SK-N-SH (cell line): ENCODE measurements at regions not wholly inside any gene's neighbourhood (a gene's known extent, or its start where the extent isn't known, plus 50 kb on each side); places are given as distances from the start of the nearest gene placed in this dataset.

Source experiments
- CTCF ChIA-PET: fragments of 300-600, 350-600 bp; formaldehyde crosslinking; extraction: SDS; loops from one replicate; lab custom pipeline; 2021; lab: Yijun Ruan, JAX
- POLR2A ChIA-PET: fragments of 350-600 bp; sonication (Branson Sonifier 250); formaldehyde crosslinking; extraction: SDS; loops from one replicate; lab custom pipeline; 2020; ENCODE audit warnings: antibody characterized with exemption, inconsistent platforms; lab: Yijun Ruan, JAX
- DNase-seq: peaks from one replicate; pipeline ENCODE4 v3.0.0; 2012
- H2AFZ ChIP-seq: fragments of 200-600 bp; sonication (generic); 2 replicates; pipeline ENCODE4 v1.8.1; 2016; ENCODE audit warnings: antibody characterized with exemption, mild to moderate bottlenecking, low read depth
- H3F3A ChIP-seq: fragments of 200-600 bp; sonication (generic); replicated peaks from 2 replicates; pipeline ENCODE3; 2016; ENCODE audit warnings: antibody characterized with exemption, mild to moderate bottlenecking; ENCODE audit not compliant: insufficient read depth
- H3K27ac ChIP-seq, 2 experiments: fragments of 200-500 bp in 1 of 2; fragments of 200-600 bp in 1 of 2; sonication (Bioruptor generic) in 1 of 2; sonication (generic), shearing (Covaris generic) in 1 of 2; 2 replicates each; pipeline versions ENCODE4 v1.5.1 to v1.6.1; 2014 to 2016; ENCODE audit warnings: low read depth in 2 of 2, inconsistent platforms in 1 of 2, low read length in 1 of 2, mild to moderate bottlenecking in 1 of 2, mixed read lengths in 1 of 2
- H3K27me3 ChIP-seq: fragments of 200-600 bp; sonication (generic), shearing (Covaris generic); 2 replicates; pipeline ENCODE4 v1.6.1; 2016; ENCODE audit warnings: mixed run types; ENCODE audit not compliant: insufficient read depth
- H3K36me3 ChIP-seq, 2 experiments: fragments of 200-500 bp in 1 of 2; fragments of 200-600 bp in 1 of 2; sonication (Bioruptor generic) in 1 of 2; sonication (generic) in 1 of 2; replicated peaks in 1 of 2; 2 replicates each; pipeline versions ENCODE3 to v1.5.1; 2014 to 2016; ENCODE audit warnings: low read length in 1 of 2, mild to moderate bottlenecking in 1 of 2; ENCODE audit not compliant: insufficient read depth in 2 of 2, control insufficient read depth in 1 of 2
- H3K4me1 ChIP-seq, 2 experiments: fragments of 200-500 bp in 1 of 2; fragments of 200-600 bp in 1 of 2; sonication (Bioruptor generic) in 1 of 2; sonication (generic), shearing (Covaris generic) in 1 of 2; 2 replicates each; pipeline versions ENCODE4 v1.5.1 to v1.6.1; 2014 to 2016; ENCODE audit warnings: low read depth in 1 of 2, low read length in 1 of 2, mixed run types in 1 of 2; ENCODE audit not compliant: insufficient read depth in 2 of 2, control insufficient read depth in 1 of 2
- H3K4me2 ChIP-seq: fragments of 200-600 bp; sonication (generic), shearing (Covaris generic); 2 replicates; pipeline ENCODE4 v1.6.1; 2017; ENCODE audit warnings: mixed run types
- H3K4me3 ChIP-seq, 2 experiments: fragments of 200-500 bp in 1 of 2; fragments of 200-600 bp in 1 of 2; sonication (Bioruptor generic) in 1 of 2; sonication (generic), shearing (Covaris generic) in 1 of 2; 2 replicates each; pipeline versions ENCODE4 v1.5.1 to v1.8.1; 2014 to 2016; ENCODE audit warnings: low read depth in 2 of 2, inconsistent platforms in 1 of 2, low read length in 1 of 2, mild to moderate bottlenecking in 1 of 2, mixed read lengths in 1 of 2, moderate library complexity in 1 of 2
- H3K79me2 ChIP-seq: fragments of 200-600 bp; sonication (generic); 2 replicates; pipeline ENCODE4 v1.8.1; 2017; ENCODE audit warnings: mild to moderate bottlenecking; ENCODE audit not compliant: insufficient read depth
- H3K9ac ChIP-seq: fragments of 200-600 bp; sonication (generic); 2 replicates; pipeline ENCODE4 v1.6.1; 2017; ENCODE audit warnings: mixed run types
- H3K9me2 ChIP-seq: fragments of 200-600 bp; sonication (generic); 2 replicates; pipeline ENCODE4 v1.6.1; 2017; ENCODE audit warnings: mixed run types
- H3K9me3 ChIP-seq: fragments of 200-600 bp; sonication (generic); 2 replicates; pipeline ENCODE4 v1.6.1; 2017; ENCODE audit warnings: mixed run types, mild to moderate bottlenecking, moderate library complexity
- H4K20me1 ChIP-seq: fragments of 200-600 bp; sonication (generic); 2 replicates; pipeline ENCODE4 v1.6.1; 2017; ENCODE audit warnings: mild to moderate bottlenecking, mixed run types; ENCODE audit not compliant: insufficient read depth
- CHD2 ChIP-seq: fragments of 150-350 bp; IDR thresholded peaks from 2 replicates; pipeline ENCODE4 v1.6.1; 2018; ENCODE audit warnings: low read length; ENCODE audit not compliant: partially characterized antibody
- FOSL2 ChIP-seq: IDR thresholded peaks from 2 replicates; pipeline ENCODE4 v1.4.0; 2012; ENCODE audit warnings: low read depth, mild to moderate bottlenecking, moderate library complexity, borderline replicate concordance
- IRF3 ChIP-seq: fragments of 150-350 bp; IDR thresholded peaks from 2 replicates; pipeline ENCODE4 v1.6.1; 2016; ENCODE audit warnings: mild to moderate bottlenecking, low read depth, low read length
- JUND ChIP-seq: IDR thresholded peaks from 2 replicates; pipeline ENCODE4 v1.4.0; 2012
- MXI1 ChIP-seq: IDR thresholded peaks from 2 replicates; pipeline ENCODE4 v1.6.1; 2012; ENCODE audit warnings: mild to moderate bottlenecking, low read depth, low read length, improper control_type of control experiment
- NRF1 ChIP-seq: IDR thresholded peaks from 2 replicates; pipeline ENCODE4 v1.6.1; 2012; ENCODE audit warnings: low read depth, mild to moderate bottlenecking, low read length
- POLR2AphosphoS5 ChIP-seq: IDR thresholded peaks from 2 replicates; pipeline ENCODE4 v1.6.1; 2012; ENCODE audit warnings: low read depth, low read length
- RCOR1 ChIP-seq: fragments of 150-350 bp; IDR thresholded peaks from 2 replicates; pipeline ENCODE4 v1.6.1; 2017; ENCODE audit warnings: antibody characterized with exemption, low read length
- RFX5 ChIP-seq: IDR thresholded peaks from 2 replicates; pipeline ENCODE4 v1.6.1; 2012; ENCODE audit warnings: mild to moderate bottlenecking, improper control_type of control experiment, low read length
- TAF1 ChIP-seq: IDR thresholded peaks from 2 replicates; pipeline ENCODE4 v1.6.1; 2012; ENCODE audit warnings: low read depth, mild to moderate bottlenecking, low read length, moderate library complexity, borderline replicate concordance
- TCF12 ChIP-seq: IDR thresholded peaks from 2 replicates; pipeline ENCODE4 v1.4.0; 2012
- YY1 ChIP-seq: IDR thresholded peaks from 2 replicates; pipeline ENCODE4 v1.4.0; 2012; ENCODE audit warnings: low read depth, mild to moderate bottlenecking
- WGBS: methylation state at CpG from one replicate; pipeline ENCODE4 v1.1.6; 2017; ENCODE audit warnings: low lambda C conversion rate; 5-methylcytosine and 5-hydroxymethylcytosine counted together
- TF ChIP-seq, protein P1 (sequence below): IDR thresholded peaks from 2 replicates; pipeline ENCODE4 v1.4.0; 2012; ENCODE audit warnings: low read depth, borderline replicate concordance
- TF ChIP-seq, protein P2 (sequence below): IDR thresholded peaks from 2 replicates; pipeline ENCODE4 v1.4.0; 2012; ENCODE audit warnings: low read depth
- TF ChIP-seq, protein P3 (sequence below): IDR thresholded peaks from 2 replicates; pipeline ENCODE4; 2012
- TF ChIP-seq, protein P4 (sequence below): IDR thresholded peaks from 2 replicates; pipeline ENCODE4 v1.6.1; 2012; ENCODE audit warnings: mild to moderate bottlenecking, low read depth, low read length, moderate library complexity

DNA sequence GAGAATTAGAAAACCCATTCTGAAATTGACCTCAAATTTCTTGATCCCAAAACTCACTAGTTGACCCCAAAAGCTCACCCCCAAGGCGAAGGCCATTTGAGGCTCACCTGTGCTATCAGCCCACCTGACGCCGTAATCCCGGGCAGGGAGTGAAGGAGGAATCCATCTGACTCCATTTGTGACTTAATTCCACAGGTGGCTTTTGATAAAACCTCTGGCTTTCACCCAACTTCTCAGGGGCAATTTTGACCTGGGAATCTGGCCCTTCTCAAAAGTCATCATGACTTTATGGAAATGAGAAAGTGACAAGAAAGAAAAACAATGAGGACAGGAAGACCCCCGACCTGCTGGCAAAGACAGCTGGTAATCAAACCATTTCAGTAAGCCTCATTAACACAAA is 86.9 kb upstream of the SALL3 start:
- WGBS: 0% methylated on average over 5 of the region's 5 CpGs
- ChIA-PET POLR2A (no interaction called here), CTCF (interaction anchor here (1.1 to 1.2 kb wide), 2 partner anchors 12 to 13 kb away, joined by 3 read pairs; no protein-coding TSS in a partner anchor)
- Histone ChIP-seq H2AFZ (no peak overlapping the region), H3K9me3 (0 out of 2 replicates have a peak, but pooled peaks cover 6% of the 10 kb centered on the region), H3K27me3 (peaks cover 16% of the 10 kb centered on the region; the same call in 1 of the 2 replicates), H3K36me3 (no peaks in the 10 kb centered on the region), H4K20me1 (no peaks in the 10 kb centered on the region), H3K27ac (no peak overlapping the region), H3K4me1 (no peaks in the 10 kb centered on the region), H3K4me2 (no peak overlapping the region), H3K9me2 (no peaks in the 10 kb centered on the region), H3K4me3 (no peak overlapping the region), H3F3A (no peaks in the 10 kb centered on the region), H3K9ac (no peak overlapping the region), H3K79me2 (no peaks in the 10 kb centered on the region)
- no peak for DNase-seq
- TF ChIP-seq POLR2AphosphoS5 (no peak), RCOR1 (no peak), IRF3 (no peak), MXI1 (no peak), TCF12 (no peak), TAF1 (no peak), YY1 (no peak), NRF1 (no peak), FOSL2 (no peak), CHD2 (no peak), RFX5 (no peak), JUND (no peak)
- TF ChIP-seq, protein P1, sequence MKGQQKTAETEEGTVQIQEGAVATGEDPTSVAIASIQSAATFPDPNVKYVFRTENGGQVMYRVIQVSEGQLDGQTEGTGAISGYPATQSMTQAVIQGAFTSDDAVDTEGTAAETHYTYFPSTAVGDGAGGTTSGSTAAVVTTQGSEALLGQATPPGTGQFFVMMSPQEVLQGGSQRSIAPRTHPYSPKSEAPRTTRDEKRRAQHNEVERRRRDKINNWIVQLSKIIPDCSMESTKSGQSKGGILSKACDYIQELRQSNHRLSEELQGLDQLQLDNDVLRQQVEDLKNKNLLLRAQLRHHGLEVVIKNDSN: no peak
- TF ChIP-seq, protein P2, sequence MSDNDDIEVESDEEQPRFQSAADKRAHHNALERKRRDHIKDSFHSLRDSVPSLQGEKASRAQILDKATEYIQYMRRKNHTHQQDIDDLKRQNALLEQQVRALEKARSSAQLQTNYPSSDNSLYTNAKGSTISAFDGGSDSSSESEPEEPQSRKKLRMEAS: no peak
- TF ChIP-seq, protein P3, sequence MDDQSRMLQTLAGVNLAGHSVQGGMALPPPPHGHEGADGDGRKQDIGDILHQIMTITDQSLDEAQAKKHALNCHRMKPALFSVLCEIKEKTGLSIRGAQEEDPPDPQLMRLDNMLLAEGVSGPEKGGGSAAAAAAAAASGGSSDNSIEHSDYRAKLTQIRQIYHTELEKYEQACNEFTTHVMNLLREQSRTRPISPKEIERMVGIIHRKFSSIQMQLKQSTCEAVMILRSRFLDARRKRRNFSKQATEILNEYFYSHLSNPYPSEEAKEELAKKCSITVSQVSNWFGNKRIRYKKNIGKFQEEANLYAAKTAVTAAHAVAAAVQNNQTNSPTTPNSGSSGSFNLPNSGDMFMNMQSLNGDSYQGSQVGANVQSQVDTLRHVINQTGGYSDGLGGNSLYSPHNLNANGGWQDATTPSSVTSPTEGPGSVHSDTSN: no peak
- TF ChIP-seq, protein P4, sequence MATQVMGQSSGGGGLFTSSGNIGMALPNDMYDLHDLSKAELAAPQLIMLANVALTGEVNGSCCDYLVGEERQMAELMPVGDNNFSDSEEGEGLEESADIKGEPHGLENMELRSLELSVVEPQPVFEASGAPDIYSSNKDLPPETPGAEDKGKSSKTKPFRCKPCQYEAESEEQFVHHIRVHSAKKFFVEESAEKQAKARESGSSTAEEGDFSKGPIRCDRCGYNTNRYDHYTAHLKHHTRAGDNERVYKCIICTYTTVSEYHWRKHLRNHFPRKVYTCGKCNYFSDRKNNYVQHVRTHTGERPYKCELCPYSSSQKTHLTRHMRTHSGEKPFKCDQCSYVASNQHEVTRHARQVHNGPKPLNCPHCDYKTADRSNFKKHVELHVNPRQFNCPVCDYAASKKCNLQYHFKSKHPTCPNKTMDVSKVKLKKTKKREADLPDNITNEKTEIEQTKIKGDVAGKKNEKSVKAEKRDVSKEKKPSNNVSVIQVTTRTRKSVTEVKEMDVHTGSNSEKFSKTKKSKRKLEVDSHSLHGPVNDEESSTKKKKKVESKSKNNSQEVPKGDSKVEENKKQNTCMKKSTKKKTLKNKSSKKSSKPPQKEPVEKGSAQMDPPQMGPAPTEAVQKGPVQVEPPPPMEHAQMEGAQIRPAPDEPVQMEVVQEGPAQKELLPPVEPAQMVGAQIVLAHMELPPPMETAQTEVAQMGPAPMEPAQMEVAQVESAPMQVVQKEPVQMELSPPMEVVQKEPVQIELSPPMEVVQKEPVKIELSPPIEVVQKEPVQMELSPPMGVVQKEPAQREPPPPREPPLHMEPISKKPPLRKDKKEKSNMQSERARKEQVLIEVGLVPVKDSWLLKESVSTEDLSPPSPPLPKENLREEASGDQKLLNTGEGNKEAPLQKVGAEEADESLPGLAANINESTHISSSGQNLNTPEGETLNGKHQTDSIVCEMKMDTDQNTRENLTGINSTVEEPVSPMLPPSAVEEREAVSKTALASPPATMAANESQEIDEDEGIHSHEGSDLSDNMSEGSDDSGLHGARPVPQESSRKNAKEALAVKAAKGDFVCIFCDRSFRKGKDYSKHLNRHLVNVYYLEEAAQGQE: no peak
